NOMO-1 treated with dmso at 0.1 percent for 144 hours (cell line): ENCODE measurements at regions not wholly inside any gene's neighbourhood (a gene's known extent, or its start where the extent isn't known, plus 50 kb on each side); places are given as distances from the start of the nearest gene placed in this dataset.

Source experiments
- DNase-seq: peaks from one replicate; lab custom pipeline; 2025; ENCODE audit not compliant: unreplicated experiment; lab: John Stamatoyannopoulos, UW

DNA sequence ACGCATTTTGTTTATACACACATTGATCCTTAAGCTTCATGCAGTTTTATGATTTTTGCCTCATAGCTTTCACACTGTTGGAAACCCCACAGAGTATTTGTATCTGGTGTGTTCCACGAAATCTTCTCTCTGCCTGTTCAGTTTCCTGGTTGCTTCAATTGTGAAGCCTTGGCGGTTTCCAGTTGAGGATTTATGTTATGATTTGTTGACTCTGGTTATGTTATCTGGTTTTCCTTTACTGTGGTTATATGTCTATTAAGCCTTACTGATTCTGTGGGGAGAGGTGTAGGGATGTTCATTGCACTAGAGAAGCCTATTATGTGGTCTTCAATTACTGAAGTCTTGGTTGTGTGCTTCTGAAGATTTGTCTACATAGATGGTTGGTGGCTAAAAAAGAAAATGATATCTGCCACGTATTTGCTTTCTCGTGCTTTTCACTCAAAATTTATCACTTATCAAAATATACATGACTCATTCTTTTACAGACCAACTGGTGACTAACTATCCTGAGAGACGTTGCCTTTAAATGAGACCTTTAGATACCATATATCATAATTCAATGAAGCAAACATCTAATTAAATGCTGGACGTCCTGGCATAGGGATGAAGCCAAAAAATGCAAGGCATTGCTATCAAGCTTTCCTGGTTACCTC, 488.0 kb upstream of the B3GALT2 start:
- DNase-seq: no peak

DNA sequence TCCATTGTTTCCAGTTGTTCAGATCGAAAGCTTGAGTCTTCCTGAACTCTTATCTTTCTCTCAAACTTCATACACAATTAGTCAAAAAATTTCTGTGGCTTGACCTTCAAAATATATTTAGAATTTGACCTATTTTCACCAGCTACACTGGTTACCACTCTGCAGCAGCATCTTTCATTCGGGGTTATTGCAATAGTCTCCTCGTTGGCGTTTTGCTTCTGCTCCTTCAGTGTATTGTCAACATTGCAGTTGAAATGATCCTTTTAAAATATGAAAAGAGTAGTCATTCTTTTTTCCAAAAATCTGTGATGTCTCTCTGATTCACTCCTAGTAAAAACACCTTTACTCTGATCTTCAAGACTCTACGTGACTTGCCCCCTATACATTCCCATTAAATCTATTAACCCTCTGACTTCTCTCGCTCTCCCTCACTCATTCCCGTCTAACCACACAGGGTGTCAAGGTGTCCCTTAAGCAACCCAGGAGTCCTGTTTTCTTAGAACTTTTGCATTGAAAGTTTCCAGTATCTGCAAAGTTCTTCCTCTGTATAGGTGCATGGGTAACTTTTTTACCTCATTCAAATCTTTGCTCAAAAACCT, 480.2 kb upstream of the B3GALT2 start:
- no peak for DNase-seq

DNA sequence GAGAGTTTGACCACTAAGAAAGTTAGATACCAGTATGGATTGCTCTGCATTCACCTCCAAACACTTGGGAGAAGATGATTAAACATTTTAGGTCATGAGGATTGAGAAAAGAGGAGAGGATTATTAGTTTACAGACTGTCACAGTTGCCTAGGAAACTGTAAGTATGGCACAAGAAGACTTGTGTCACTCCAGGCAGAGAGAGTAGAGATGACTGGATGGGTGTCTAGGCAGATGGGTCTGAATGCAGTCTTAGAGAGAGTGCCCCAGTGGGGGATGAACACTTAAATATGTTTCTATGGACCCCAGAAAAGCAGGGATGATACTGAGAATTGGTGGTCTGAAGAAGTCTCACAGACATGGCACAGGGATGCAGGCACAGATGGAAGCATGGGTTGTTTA, 477.6 kb upstream of the B3GALT2 start:
- no peak for DNase-seq

DNA sequence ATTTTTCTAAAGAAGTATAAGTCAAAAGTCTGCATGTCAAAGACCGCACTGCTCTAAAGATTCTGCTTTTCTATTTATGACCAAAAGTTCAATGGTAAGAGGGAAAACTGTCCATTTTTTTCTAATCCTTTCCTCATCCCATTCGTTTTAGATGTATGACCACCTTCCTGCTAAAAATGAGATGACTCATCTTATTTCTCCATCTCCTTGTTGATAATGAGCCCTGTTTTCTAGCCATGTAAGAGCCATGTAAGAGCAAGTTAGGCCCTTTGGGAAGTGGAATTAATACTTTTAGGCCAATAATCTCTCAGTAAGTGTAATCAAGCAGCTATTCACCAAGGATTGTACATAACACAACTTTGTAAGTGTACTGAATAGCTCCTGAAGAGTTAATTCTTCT, 475.6 kb upstream of the B3GALT2 start:
- no peak for DNase-seq

DNA sequence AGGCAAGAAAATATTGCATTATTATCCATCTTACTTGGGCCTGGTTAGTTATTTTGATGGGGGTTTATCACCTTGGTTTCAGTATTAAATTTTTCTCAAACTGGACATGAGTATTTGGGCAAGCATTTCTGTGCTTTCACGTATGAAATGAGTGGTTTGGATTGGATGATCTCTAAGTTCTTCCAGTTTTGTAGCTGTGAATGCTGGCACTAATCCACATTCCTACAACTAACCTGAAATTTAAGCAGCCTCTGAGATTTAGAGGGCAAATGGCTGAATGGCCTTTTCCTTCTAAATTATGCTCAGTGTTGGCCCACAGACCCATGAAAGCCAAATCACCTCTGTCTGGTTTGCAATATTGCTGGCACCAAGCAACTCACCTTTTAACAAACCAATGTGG, 475.0 kb upstream of the B3GALT2 start:
- no peak for DNase-seq

DNA sequence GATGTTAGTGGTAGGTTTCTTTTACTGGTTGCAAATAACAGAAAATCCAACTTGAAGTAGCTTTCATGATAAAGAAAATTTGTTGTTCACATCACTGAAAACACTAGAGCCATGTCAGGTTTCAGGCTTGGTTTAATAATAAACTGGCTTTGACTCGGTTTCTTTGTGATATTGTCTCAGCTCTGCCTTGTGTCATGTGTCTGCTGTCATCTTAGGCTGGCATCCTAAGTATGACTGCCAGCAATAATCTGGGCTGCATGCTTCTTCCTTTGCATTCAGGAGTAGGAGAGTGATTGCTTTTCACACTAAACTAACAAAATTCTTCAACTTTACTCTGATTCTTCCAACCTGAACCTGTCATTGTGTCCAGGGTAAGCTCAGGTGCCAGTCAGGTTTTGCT, 474.0 kb upstream of the B3GALT2 start:
- no peak for DNase-seq

DNA sequence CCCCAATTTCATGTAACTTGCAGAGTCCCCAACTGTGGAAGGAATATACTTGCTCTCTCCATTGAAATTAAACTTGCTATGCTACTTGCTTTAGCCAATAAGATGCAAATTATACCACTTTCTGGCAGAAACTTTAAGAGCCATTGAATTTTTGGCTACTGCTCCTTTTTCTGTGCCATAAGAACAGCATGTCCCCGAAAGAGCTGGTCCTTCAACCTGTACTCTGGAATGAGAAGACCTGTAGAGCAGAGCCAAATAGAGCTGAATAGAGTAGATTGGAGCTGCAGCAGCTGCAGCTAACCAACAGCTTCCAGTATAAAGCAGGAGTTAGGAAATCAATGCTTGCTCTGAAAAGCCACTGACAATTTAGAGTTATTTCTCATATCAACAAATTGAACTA, 472.3 kb upstream of the B3GALT2 start:
- no peak for DNase-seq

DNA sequence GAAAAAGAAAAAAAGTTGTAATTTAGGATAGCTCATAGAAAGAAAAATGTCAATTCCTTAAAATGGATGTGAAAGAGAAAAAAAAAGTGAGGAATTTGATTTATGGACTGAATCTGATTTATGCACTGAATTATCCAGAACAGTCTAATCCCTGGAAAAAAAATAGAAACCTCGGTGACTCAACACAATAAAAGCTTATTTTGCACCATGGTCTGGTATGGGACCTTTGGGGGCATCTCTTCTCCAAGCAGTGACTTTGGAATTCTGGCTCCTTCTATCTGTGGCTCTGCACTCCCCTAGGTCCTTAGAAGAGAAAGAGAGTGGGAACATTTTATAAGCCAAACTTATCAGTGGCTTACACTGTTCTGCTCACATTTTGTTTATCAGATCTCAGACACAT, 471.7 kb upstream of the B3GALT2 start:
- no peak for DNase-seq

DNA sequence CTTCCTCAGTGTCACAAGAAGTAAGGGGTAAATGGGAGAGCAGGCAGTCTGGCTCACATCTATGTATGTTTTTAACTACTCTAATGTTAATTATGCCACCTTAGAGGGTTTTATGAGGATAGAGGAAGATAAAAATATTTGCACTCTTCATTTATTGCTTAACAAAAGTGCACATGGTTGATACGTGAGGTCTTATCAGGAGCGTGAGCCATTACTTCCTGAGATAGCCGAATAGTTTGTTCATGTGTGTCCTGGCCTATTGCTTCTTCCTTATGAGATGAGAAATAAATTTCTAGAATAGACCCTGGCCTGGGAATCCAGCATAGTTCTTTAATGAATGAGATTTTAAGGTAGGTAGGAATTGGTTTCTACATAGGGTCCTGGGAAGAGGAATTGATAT, 471.1 kb upstream of the B3GALT2 start:
- DNase-seq: no peak

DNA sequence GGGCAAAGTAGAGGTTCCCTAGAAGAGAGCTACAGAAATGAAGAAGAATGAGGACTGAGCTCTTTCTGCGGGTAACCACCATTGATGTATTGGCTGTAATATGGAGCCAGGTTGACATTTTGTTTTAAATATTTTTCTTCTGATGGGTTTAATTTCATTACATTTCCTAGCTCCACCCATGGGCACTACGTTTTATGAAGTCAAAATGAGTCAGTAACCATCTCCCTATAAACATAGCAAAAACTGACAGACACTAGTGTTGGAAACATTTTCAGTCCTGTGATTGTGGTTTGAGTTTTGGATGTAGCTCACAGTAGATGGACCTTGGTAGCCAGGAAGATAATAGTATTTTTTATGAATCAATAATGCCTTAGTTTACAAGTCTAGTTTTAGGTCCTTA, 470.4 kb upstream of the B3GALT2 start:
- no peak for DNase-seq

DNA sequence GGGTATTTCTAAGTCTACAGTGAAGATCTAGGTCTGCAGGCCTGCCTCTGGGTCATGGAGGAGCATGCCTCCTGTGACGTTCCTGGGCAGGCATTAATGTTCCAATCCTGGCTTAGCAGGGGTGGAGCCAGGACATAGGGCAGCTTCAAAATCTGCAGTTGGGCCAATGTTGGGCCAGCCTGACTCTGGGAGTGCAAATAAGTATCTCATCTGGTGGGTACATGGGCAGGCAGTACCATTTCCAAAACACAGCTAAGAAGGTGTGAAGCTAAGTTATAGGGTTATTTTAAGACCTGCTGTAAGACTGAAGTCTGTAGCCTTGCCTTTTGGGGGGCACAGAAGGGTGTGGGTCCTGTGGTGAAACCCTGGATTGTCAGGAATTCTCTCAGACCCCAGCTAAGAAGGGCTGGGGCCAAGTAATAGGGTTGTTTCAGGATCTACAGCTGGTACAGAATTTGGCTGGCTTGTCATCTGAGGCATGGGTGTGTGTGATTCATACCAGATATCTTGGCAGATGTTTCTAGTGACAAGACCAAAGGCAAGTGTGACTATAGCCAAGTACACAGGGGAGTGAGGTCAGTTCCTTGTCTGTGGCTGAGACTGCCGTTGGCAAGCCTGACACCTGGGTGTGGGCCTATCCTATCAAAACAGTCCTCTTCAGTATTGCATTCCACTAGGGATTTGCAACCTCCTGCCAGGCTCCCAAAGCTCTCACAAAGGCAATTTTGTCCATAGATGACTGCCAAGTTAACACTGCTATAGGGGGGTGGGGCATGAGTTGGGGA, 468.7 kb upstream of the B3GALT2 start:
- DNase-seq: no peak

DNA sequence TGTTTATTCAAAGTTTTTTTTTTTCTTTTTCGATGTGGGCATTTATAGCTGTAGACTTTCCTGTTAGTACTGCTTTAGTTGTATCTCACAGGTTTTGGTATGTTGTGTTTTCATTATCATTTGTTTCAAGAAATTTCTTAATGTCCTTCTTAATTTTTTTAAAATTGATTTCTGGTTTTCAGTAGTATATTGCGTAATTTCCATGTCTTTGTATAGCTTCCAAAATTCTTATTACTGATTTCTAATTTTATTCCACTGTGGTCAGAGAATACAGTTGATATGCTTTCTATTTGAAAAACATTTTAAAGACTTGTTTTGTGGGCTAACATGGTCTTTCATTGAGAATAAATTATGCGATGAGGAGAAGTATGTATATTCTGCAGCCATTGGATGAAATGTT, 463.2 kb upstream of the B3GALT2 start:
- DNase-seq: no peak

DNA sequence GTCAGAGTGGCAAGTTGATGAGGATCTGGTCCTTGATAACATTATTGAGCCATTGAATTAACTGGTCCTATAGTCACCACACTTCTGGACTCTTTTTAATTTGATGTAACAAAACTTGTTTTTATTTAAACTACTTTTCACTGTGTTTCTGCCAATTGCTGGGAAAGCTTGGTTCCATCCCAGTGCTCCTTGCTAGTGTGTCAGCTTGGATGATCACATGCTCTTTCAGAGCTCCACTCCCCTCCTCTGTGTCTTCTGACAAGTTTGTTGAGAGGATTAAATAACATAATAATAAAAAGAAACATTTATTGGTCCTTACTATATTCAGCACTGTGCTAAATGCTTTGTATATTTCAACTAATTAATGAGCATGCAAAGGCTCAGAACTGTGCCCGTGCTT, 448.5 kb upstream of the B3GALT2 start:
- DNase-seq: no peak

DNA sequence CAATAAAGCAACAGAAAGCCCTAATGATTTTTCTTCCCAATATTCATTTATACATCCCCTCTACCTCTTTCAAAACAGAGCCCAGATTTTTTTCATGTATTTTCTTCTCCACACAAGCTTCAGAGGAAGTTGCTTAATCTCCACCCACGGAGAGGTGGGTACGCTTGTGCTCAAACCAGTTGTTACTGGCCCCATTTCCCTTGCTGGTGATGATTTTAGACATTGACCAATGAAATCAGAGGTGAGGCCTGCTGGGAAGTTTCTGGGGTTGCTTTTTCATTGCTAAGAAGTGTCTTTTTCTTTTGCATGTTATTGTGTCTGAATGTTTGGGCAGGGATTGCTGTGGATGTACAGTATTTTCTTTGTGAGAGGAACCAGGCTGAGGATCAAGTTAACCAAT, 448.1 kb upstream of the B3GALT2 start:
- no peak for DNase-seq

DNA sequence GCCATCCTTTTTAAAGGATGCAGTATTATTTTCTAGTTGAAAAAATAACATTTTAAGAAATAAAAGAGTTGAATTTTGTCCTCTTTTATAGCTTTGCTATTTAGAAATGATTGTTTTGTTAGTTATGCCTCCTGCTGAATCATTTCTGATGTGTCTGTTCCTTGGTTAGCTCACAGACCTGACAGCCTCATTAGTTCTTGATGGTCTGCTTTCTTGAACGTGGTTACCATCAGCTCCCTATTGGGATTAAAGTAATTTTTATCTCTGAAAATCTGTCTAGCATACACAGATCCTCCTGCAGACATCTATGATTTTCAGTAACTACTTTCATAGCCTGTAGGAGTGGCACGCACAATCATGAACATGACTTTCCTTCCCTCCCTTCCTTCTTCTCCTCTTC, 447.6 kb upstream of the B3GALT2 start:
- DNase-seq: no peak

DNA sequence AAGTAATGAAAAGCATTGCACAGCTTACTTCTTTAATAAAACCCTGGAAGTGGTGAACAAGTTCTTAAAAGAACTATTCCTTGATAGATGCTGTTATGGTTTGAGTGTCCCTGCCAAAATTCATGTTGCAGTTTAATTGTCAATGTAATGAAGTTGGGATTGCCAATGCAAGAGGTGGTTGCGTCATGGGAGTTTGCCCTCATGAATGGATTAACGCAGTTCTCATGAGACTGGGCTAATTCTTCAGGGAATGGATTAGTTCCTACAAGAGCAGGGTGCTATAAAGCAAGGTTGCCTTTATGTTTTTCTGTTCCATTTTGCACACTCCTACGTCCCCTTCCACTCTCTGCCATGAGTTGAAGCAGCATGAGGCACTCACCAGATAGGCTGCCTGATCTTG, 446.7 kb upstream of the B3GALT2 start:
- DNase-seq: no peak

DNA sequence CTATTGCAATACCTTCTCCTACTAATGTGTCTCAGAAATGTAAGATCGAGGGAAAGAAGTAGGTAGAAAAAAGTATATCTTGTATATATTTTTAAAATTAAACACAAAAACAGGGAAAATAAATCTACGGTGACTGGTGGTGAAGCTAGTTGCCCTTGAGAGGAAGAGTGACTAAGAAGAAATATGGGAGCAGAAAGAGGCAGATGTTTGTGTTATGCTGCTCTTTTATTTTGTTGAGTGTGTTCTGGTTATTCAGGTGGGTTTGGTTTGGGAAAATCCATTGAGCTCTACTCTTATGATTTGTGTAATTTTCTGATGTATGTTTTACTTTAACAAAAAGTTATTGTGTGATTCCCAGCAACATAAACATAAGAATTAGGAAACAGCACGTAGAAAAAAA, 444.9 kb upstream of the B3GALT2 start:
- DNase-seq: no peak

DNA sequence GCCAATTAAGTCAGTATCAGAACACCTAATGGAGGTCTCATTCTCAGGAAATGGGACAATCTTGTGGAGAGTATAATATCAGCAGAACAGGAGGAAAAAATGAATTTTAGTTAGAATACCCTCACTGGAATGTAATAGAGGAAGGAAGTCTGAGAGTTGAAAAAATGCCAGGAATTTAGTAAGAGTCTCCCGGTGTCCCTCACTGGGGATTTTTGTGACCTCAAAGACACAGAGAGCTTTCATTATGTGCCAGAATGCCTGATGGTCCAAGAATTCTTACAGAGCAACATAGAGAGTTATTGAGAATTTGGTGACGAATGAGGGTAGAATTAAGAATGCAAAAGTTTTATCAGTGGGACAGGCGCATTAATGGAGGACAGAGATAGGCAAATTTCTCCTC, 443.5 kb upstream of the B3GALT2 start:
- no peak for DNase-seq

DNA sequence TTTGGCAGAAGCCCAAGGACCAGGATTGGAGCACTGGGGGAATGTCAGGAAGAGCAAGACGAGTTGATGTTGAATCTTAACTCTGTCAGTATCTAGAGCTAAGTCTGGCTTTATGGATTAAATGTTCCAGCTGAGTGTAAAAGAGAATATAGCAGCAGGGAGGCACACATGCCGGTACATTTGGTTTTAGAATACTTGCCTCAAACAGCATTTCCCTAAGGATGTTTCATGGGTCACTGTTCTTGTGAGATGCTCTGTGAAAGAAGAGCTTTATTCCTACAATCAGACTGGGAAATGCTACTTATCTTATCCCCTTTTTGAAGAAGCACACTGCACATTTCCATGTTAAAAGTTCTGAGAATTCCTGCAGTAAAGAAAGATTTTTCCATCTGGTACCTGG, 440.3 kb upstream of the B3GALT2 start:
- DNase-seq: no peak

DNA sequence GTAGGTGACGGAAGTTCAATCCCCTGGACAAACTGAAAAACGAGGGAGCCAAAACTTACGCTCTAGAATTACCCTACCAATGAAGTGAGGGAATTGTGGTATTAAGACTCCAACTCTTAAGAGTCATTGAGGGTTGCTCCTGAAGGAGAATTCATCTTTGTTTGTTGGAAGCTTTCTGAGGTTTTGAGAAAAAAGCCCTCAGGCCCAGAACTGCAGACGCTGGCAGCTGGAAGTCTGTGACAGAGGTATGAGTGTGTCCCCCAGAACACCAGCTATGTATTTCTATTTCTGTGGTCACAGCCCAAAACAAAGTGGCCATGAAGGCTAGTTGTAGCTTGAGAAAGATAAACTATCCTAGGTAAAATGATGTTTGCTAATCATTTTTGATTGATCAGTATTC, 438.8 kb upstream of the B3GALT2 start:
- no peak for DNase-seq

DNA sequence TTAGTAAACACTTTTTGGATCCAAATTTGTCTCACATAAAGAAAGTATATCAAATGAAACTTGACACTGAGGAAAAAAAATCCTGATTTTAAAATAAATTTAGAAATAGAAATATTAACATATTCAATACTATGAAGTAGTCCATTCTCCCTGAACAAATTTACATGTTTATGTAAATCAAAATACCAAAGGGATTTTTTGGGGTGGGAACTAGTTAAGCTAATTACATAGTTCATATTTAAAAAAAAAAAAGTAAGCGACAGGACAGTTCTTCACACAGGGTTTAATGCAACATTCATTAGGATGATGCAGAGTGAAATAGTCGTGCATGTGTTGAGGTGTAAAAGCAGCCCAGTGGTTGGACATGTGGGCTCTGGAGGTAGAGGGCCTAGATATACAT, 433.5 kb upstream of the B3GALT2 start:
- no peak for DNase-seq

DNA sequence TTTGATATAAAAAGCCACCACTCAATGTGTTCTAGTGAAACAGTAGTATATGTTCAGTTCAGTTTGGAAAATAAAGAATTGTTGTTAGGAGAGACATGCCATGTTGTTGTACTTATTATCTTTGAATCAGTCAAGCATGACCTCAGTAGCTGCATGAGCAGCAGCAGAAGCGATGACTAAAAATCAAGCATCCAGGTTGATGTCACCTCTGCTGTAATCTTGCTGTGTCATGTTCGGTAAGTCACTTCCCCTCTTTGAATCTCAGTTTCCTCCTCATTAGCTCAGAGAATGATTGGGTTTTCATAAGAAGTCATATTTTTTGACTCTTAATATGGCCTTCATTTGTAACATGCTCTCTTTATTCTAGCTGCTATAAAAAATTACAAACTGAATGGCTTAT, 428.4 kb upstream of the B3GALT2 start:
- no peak for DNase-seq

DNA sequence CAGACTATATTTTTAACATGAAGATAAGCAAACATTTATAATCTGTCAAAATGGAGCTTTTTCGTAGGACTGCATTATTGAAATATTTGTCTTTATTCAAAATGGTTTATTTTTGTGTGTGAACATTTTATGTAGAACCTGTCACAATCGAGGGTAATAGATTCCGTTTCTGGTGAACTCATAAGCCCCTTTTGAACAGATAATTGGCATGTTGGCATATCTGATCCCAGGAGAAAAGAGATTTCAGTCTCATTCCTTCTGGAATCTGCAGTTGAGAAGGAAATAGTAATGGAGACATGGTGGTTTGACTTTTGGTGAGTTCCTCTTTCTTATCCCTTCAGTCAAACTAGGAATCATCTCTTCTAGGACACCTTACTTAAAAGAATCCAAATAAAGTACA, 427.9 kb upstream of the B3GALT2 start:
- DNase-seq: no peak
